GM12878 (cell line): ENCODE measurements at regions not wholly inside any gene's neighbourhood (a gene's known extent, or its start where the extent isn't known, plus 50 kb on each side); places are given as distances from the start of the nearest gene placed in this dataset.

ENCODE experiments used
- ATAC-seq: fragments of 200-7000 bp; cut with Tn5 transposase; 3 replicates; pipeline ENCODE4 v1.9.1; 2020; ENCODE audit warnings: mild to moderate bottlenecking, moderate library complexity
- BruUV-seq: library from RNA; stranded (reverse); fragments of 400-500 nt; replicated peaks from 2 replicates; lab custom pipeline; 2021; lab: Mats Ljungman, UMichigan
- CTCF ChIA-PET: fragments of 300-600 bp; sonication (Branson Sonifier 250); formaldehyde crosslinking; extraction: SDS; loops from one replicate; lab custom pipeline; 2021; ENCODE audit warnings: inconsistent platforms; lab: Yijun Ruan, JAX
- POLR2A ChIA-PET: fragments of 350-600 bp; formaldehyde crosslinking; extraction: SDS; loops from one replicate; lab custom pipeline; 2021; ENCODE audit warnings: inconsistent platforms; lab: Charles Lee
- RAD21 ChIA-PET: fragments of 300-600 bp; sonication (Branson Sonifier 250); formaldehyde crosslinking; loops from one replicate; lab custom pipeline; 2023; ENCODE audit warnings: antibody characterized with exemption; ENCODE audit not compliant: unreplicated experiment; lab: Charles Lee
- SMC1A ChIA-PET: fragments of 300-600 bp; sonication (Branson Sonifier 250); formaldehyde crosslinking; loops from one replicate; lab custom pipeline; 2023; ENCODE audit not compliant: unreplicated experiment, uncharacterized antibody; lab: Charles Lee
- DNase-seq: peaks from one replicate; pipeline ENCODE4 v3.0.0-alpha.2; 2011; ENCODE audit warnings: low read depth, low spot score
- FAIRE-seq: peaks from 3 replicates; lab custom pipeline; 2011; peaks lifted over from hg19 to GRCh38; lab: Jason Lieb, UNC
- H2AFZ ChIP-seq: 2 replicates; pipeline ENCODE4 v1.6.0; 2011; ENCODE audit warnings: low read depth, low read length, control low read depth; ENCODE audit not compliant: control insufficient read depth
- H3K27ac ChIP-seq: 2 replicates; pipeline ENCODE4 v1.5.1; 2011; ENCODE audit warnings: control low read depth; ENCODE audit not compliant: control insufficient read depth, insufficient read depth
- H3K27me3 ChIP-seq, 2 experiments: replicated peaks in 1 of 2; 2 replicates each; pipeline versions ENCODE4 v1.6.0 to v1.6.1; 2011; ENCODE audit warnings: low read length in 1 of 2; ENCODE audit not compliant: control insufficient read depth in 2 of 2, insufficient read depth in 2 of 2
- H3K36me3 ChIP-seq, 2 experiments: 2 replicates each; pipeline ENCODE4 v1.5.1; 2011; ENCODE audit warnings: low read length in 1 of 2; ENCODE audit not compliant: control insufficient read depth in 2 of 2, insufficient read depth in 2 of 2
- H3K4me1 ChIP-seq: 2 replicates; pipeline ENCODE4 v1.6.1; 2011; ENCODE audit warnings: mild to moderate bottlenecking, low read length, moderate library complexity, mixed read lengths; ENCODE audit not compliant: control insufficient read depth, insufficient read depth
- H3K4me2 ChIP-seq: 2 replicates; pipeline ENCODE4 v1.6.0; 2011; ENCODE audit warnings: control low read depth; ENCODE audit not compliant: control insufficient read depth, insufficient read depth
- H3K4me3 ChIP-seq: fragments of 200-600 bp; sonication (generic); 2 replicates; pipeline ENCODE4 v1.5.1; 2016
- H3K79me2 ChIP-seq: 2 replicates; pipeline ENCODE4 v1.6.0; 2011; ENCODE audit warnings: low read length; ENCODE audit not compliant: control insufficient read depth, insufficient read depth
- H3K9ac ChIP-seq: 2 replicates; pipeline ENCODE4 v1.8.0; 2011; ENCODE audit warnings: low read length, control low read depth, mixed read lengths; ENCODE audit not compliant: control insufficient read depth, insufficient read depth
- H3K9me3 ChIP-seq: replicated peaks from 3 replicates; pipeline ENCODE4 v1.5.1; 2011; ENCODE audit warnings: mild to moderate bottlenecking, low read length; ENCODE audit not compliant: control insufficient read depth, insufficient read depth
- H4K20me1 ChIP-seq: 2 replicates; pipeline ENCODE4 v1.6.0; 2011; ENCODE audit not compliant: control insufficient read depth, insufficient read depth
- POLR2A ChIP-seq: IDR thresholded peaks from 2 replicates; pipeline ENCODE4 v1.6.1; 2011; ENCODE audit warnings: low read depth, mild to moderate bottlenecking, low read length
- SPI1 ChIP-seq: IDR thresholded peaks from 2 replicates; pipeline ENCODE4 v1.6.1; 2011; ENCODE audit warnings: low read depth, mild to moderate bottlenecking, low read length, moderate library complexity, borderline replicate concordance; ENCODE audit not compliant: insufficient read depth
- YY1 ChIP-seq: IDR thresholded peaks from 2 replicates; pipeline ENCODE4 v1.6.1; 2011; ENCODE audit warnings: low read depth, mild to moderate bottlenecking, low read length
- WGBS: methylation state at CpG from one replicate; pipeline ENCODE4 v1.1.6; 2016; ENCODE audit warnings: low lambda C conversion rate; ENCODE audit not compliant: insufficient replicate concordance, insufficient coverage; ENCODE audit errors: missing lambda C conversion rate; 5-methylcytosine and 5-hydroxymethylcytosine counted together
- in situ Hi-C: fragments of 300-500 bp; cut with MboI; formaldehyde crosslinking; loops from 9 replicates; pipeline ENCODE4 v1.14.3; 2018; ENCODE audit warnings: mixed read lengths
- intact Hi-C: fragments of 100-400 bp; cut with micrococcal nuclease; formaldehyde crosslinking; loops from one replicate; pipeline ENCODE4 v1.14.2; 2022; ENCODE audit not compliant: unreplicated experiment
- TF ChIP-seq, protein P1 (sequence below): fragments of 450-650 bp; IDR thresholded peaks from 2 replicates; pipeline ENCODE4 v1.6.1; 2016; ENCODE audit warnings: mild to moderate bottlenecking, moderate library complexity, borderline replicate concordance
- TF ChIP-seq, protein P2 (sequence below): fragments of 450-650 bp; formaldehyde crosslinking; IDR thresholded peaks from 2 replicates; pipeline ENCODE4 v1.4.0; 2020; ENCODE audit warnings: mild to moderate bottlenecking, moderate library complexity

DNA sequence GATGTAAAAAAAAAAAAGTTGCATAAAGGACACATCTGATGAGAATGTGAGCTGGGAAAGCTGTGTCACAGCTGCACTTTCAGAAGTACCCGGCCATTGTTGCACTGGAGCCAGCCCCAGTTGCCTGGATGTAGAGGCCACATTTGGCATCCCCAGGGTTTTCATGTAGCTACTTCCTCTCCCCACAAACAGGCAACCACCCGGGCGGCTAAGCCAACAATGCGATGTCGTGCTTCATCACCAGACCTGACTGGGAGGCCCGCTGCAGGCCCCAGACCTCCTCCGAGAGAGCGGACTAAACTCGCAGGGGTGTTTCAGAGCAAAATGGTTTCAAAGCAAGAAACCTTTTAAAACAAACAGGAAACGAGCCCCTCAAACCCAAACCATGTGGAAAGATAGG lies 142.3 kb downstream of the TMCO5A start:
- Histone ChIP-seq H3K4me3 (no peak overlapping the region), H3K4me1 (peaks cover 17% of the 10 kb centered on the region), H3K79me2 (no peaks in the 10 kb centered on the region), H3K9ac (no peak overlapping the region), H3K9me3 (no peaks in the 10 kb centered on the region; the same call in 2 of the 3 replicates), H3K27ac (no peak overlapping the region), H3K27me3 (no peaks in the 10 kb centered on the region), H2AFZ (peak overlapping the region; percentile 48; the same call in 1 of the 2 replicates), H4K20me1 (no peaks in the 10 kb centered on the region), H3K36me3 (no peaks in the 10 kb centered on the region), H3K4me2 (peak overlapping the region; percentile 34; the same call in 1 of the 2 replicates)
- POLR2A ChIA-PET, result no interaction called here
- ATAC-seq (no peak), FAIRE-seq (no peak), DNase-seq (no peak)
- RAD21 ChIA-PET, result interaction anchor here (0.8 kb wide), 1 partner anchor 8 kb away, joined by 3 read pairs; no protein-coding TSS in a partner anchor
- SMC1A ChIA-PET, result interaction anchor here (1.0 to 1.4 kb wide), 3 partner anchors 8 to 16 kb away, joined by 3 to 15 read pairs (median 3); no protein-coding TSS in a partner anchor
- CTCF ChIA-PET, result interaction anchor here (0.9 kb wide), 1 partner anchor 364 kb away, joined by 3 read pairs; no protein-coding TSS in a partner anchor
- peak; percentile 18; the same call in 1 of the 2 replicates for TF ChIP-seq YY1
- TF ChIP-seq POLR2A, result no peak
- TF ChIP-seq SPI1, result 0 out of 2 replicates have a peak, but pooled peaks have one; percentile 6
- WGBS, result 46% methylated on average over 10 of the region's 10 CpGs
- intact Hi-C loops, result no loop called here
- BruUV-seq, result no TSS peak
- in situ Hi-C loops, result no loop called here

DNA sequence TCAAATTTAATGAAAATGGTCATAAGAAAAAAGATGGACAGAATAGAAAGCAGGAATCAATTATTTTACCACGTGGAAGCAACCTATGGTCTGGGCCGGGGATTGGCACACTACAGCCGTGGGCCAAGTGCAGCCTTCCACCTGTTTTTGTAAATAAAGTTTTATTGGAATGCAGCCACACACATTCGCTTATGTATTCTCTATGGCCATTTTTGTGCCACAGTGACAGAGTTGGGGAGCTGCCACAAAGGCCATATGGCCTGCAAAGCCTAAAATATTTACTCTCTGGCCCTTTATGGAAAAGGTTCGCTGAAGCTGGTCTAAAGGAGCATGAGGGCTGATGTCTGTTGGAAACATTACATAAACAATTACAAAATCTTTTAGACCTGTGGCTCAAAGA lies 144.8 kb downstream of the TMCO5A start:
- POLR2A ChIA-PET, result interaction anchor here (1.5 kb wide), 1 partner anchor 10 kb away, joined by 5 read pairs; no protein-coding TSS in a partner anchor

More for the DNA sequence above, 144.8 kb downstream of the TMCO5A start:
- TF ChIP-seq, protein P1, sequence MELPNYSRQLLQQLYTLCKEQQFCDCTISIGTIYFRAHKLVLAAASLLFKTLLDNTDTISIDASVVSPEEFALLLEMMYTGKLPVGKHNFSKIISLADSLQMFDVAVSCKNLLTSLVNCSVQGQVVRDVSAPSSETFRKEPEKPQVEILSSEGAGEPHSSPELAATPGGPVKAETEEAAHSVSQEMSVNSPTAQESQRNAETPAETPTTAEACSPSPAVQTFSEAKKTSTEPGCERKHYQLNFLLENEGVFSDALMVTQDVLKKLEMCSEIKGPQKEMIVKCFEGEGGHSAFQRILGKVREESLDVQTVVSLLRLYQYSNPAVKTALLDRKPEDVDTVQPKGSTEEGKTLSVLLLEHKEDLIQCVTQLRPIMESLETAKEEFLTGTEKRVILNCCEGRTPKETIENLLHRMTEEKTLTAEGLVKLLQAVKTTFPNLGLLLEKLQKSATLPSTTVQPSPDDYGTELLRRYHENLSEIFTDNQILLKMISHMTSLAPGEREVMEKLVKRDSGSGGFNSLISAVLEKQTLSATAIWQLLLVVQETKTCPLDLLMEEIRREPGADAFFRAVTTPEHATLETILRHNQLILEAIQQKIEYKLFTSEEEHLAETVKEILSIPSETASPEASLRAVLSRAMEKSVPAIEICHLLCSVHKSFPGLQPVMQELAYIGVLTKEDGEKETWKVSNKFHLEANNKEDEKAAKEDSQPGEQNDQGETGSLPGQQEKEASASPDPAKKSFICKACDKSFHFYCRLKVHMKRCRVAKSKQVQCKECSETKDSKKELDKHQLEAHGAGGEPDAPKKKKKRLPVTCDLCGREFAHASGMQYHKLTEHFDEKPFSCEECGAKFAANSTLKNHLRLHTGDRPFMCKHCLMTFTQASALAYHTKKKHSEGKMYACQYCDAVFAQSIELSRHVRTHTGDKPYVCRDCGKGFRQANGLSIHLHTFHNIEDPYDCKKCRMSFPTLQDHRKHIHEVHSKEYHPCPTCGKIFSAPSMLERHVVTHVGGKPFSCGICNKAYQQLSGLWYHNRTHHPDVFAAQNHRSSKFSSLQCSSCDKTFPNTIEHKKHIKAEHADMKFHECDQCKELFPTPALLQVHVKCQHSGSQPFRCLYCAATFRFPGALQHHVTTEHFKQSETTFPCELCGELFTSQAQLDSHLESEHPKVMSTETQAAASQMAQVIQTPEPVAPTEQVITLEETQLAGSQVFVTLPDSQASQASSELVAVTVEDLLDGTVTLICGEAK, result peak; percentile 79; the same call in 1 of the 2 replicates
- TF ChIP-seq, protein P2, sequence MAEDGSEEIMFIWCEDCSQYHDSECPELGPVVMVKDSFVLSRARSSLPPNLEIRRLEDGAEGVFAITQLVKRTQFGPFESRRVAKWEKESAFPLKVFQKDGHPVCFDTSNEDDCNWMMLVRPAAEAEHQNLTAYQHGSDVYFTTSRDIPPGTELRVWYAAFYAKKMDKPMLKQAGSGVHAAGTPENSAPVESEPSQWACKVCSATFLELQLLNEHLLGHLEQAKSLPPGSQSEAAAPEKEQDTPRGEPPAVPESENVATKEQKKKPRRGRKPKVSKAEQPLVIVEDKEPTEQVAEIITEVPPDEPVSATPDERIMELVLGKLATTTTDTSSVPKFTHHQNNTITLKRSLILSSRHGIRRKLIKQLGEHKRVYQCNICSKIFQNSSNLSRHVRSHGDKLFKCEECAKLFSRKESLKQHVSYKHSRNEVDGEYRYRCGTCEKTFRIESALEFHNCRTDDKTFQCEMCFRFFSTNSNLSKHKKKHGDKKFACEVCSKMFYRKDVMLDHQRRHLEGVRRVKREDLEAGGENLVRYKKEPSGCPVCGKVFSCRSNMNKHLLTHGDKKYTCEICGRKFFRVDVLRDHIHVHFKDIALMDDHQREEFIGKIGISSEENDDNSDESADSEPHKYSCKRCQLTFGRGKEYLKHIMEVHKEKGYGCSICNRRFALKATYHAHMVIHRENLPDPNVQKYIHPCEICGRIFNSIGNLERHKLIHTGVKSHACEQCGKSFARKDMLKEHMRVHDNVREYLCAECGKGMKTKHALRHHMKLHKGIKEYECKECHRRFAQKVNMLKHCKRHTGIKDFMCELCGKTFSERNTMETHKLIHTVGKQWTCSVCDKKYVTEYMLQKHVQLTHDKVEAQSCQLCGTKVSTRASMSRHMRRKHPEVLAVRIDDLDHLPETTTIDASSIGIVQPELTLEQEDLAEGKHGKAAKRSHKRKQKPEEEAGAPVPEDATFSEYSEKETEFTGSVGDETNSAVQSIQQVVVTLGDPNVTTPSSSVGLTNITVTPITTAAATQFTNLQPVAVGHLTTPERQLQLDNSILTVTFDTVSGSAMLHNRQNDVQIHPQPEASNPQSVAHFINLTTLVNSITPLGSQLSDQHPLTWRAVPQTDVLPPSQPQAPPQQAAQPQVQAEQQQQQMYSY, result no peak
- ATAC-seq (no peak), FAIRE-seq (no peak), DNase-seq (no peak)
- Histone ChIP-seq H3K9me3 (no peaks in the 10 kb centered on the region; the same call in 2 of the 3 replicates), H3K4me1 (peaks cover 15% of the 10 kb centered on the region), H3K36me3 (no peaks in the 10 kb centered on the region), H2AFZ (no peak overlapping the region), H3K27me3 (no peaks in the 10 kb centered on the region), H3K4me3 (no peak overlapping the region), H3K27ac (no peak overlapping the region), H4K20me1 (no peaks in the 10 kb centered on the region), H3K9ac (no peak overlapping the region), H3K79me2 (no peaks in the 10 kb centered on the region), H3K4me2 (no peak overlapping the region; the same call in 1 of the 2 replicates)
- ChIA-PET SMC1A (interaction anchor here (0.6 to 4.0 kb wide), 4 partner anchors 10 to 441 kb away, joined by 3 to 15 read pairs (median 4); no protein-coding TSS in a partner anchor), RAD21 (interaction anchor here (0.8 to 1.9 kb wide), 2 partner anchors 10 to 175 kb away, joined by 3 to 5 read pairs; no protein-coding TSS in a partner anchor), CTCF (interaction anchor here (0.6 to 1.4 kb wide), 4 partner anchors 13 to 174 kb away, joined by 3 to 4 read pairs (median 3); no protein-coding TSS in a partner anchor)
- in situ Hi-C loops, result no loop called here
- intact Hi-C loops, result no loop called here
- no TSS peak for BruUV-seq
- 17% methylated on average over 5 of the region's 5 CpGs for WGBS
